ENCODE measurements at regions not wholly inside any gene's neighbourhood (a gene's known extent, or its start where the extent isn't known, plus 50 kb on each side); places are given as distances from the start of the nearest gene placed in this dataset.

DNA sequence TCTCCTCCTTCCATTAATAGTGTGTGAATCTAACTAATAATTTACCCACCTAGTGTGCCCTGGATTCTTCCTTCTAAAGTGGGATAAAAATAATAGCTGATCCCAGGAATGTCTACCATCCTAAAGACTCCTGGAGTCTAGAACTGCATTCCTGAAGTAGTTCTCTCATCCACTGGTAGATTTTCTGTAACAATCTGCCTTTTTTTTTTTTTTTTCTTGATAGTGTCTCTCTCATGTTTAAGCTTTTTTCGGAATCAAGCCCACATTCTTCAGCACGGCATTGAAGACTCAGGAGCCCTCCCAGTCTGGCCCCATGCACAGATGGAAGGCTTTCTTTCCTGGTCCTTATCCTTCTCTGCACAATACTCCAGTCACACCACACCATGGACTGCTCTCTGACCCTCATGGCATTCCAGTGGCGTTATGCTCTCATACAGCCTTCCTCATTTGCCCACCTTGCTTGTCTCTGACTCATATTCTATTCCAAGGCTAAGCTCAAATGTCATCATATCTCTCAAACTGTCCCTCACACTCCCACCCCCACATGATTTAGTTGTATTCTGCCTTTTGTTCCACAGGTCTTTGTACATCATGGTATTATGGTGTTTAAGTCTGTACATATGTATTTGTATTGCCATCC lies 68.7 kb upstream of the FRY start:
- no peak for DNase-seq (ENCODE audit: low read depth)

DNA sequence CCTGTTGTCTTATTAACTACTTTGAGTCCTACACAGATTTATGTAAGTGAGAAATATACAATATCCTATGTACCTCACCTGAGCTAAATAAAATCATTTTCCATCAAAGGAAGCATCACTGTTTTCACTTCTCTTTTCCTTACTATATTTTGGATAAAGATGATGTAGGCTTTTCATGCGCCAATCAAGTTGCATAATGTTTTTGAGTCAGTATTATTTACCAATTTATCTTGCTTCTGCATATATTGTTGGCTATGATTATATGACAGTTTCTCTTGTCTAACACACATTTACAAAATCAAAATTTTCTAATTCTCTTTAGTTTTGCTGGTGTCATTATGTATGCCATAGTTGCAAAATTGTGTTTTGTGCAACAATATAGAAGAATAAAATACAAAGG lies 67.9 kb upstream of the FRY start:
- DNase-seq (ENCODE audit: low read depth): no peak

DNA sequence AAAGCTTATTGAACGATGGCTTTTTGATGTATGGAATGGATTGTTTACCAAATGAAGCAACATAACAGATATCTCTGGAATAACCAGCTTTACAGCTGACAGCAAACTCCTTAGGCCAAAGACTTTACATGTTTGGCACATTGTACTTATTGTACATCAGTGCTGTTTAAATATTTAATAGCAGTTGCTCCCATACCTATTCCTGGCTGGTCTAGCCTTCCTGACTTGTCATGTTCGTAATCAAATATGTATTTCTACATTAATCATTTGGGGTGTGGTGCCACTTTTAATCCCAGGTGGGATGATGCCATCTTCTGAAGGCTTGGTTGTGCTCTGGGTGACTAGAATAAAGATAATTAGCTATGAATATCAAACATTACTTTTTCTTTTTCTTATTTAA lies 67.4 kb upstream of the FRY start:
- no peak for DNase-seq (ENCODE audit: low read depth)

DNA sequence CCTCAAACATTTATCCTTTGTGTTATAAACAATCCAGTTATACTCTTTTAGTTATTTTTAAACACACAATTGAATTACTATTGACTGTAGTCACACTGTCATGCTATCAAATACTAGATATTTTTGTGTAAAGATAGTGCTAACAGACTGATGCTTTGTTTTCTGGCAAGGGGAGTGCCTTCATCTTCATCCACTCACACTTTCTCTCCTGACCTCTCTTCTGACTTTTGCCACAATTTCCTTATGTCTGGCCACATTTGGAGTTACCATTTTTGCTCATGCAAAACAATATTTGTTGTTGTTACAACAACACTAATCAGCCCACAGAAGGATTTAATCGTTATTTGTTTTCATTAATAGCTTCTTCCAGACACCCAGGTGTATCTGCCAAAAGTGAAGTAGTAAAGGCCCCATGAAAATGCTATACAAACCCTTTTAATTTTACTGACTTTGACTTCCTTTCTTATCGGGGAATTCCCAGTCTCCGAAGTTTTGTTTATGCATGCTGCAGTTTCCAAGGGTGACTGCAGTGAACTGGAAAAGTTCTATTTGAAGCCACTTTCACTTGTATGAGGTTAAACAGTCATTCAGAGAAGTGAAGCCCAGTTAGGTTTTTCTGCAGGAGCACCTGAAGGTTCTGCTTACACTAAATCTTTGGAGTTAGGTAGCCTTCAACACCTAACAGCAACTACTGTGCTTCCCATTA lies 66.1 kb upstream of the FRY start:
- DNase-seq (ENCODE audit: low read depth): no peak

DNA sequence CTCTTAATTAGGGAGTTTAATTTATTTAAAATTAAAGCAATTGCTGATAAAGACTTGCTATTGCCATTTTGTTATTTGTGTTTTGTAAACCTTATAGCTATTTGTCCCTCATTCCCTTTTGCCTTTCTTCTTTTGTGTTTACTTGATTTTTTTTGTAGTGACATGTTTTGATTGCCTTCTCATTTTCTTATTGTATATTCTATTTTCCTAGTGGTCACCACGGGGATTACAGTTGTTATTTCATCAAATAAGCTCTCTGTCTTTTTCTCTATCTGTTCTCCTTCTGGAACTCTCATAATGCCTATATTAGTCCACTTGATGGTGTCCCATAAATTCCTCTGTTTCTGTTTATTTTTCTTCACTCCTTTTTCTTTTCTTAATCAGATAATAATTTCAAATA lies 64.4 kb upstream of the FRY start:
- no peak for DNase-seq (ENCODE audit: low read depth)

DNA sequence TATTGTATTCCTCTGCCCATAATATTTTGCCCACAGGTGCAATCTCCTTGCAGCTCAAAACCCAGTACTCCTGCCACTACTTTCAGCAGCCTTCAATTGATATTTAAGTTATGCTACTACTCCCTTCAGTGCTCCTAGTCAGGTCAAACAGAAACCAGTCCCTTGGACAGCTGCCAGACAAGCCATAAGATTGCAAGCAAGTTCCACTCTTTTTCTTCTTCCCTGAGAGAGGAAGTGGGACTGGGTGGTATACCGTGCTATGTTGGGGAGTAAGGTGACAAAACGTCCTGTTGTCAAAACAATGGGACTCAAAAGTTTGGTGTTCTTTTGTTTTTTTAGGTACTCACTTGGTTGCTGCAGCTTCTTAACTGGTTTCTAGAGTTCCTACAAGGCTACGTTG lies 63.1 kb upstream of the FRY start:
- no peak for DNase-seq (ENCODE audit: low read depth)

DNA sequence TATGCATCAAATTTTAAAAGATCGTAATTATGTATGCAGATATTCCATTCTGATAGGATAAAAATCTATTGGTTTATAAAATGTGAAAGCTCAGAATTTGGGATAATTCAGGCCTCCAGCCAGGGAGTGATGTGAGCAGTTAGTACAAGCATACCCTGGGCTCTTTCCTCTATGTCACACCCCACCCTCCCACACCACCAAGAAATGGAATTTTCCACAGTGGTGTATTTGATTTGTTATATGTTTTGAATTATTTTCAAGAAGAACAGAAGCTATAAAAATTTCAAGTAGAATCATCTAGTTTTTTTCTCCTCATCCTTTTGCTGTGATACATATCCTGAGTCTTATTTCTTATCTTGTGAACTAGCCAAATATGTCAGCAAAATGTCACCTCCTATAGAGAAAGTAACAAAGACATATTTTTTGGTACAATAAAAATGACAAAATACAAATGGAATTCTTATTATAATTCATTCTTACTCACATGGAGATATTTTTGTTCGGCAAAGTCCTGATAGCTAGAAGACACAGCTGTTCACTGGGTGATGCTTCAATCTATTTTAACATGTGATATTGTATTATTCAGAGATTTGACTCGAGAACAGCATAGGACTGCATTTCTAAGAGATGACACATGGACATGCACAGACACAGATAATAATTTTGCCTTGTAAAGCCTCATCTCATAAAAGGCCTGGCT lies 61.2 kb upstream of the FRY start:
- DNase-seq (ENCODE audit: low read depth): peak; percentile 66

DNA sequence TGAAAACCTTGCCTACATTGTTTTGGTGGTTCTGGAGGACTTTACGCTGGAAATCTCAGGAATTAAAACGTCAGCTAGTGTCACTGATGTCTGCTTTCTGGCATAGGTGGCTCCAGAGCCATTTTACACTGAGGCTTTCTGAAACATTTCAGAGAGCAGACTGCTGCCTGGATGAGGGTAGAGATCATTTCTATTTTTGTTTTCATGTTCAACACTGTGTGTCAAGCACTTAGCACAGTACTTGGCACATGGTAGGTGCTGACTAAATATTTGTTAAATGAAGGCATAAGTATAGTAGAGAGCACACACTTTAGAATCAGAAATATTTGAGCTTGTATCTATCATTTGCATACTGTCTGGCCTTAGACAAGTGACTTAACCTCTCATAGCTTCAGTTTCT lies 59.1 kb upstream of the FRY start:
- DNase-seq (ENCODE audit: low read depth): no peak

DNA sequence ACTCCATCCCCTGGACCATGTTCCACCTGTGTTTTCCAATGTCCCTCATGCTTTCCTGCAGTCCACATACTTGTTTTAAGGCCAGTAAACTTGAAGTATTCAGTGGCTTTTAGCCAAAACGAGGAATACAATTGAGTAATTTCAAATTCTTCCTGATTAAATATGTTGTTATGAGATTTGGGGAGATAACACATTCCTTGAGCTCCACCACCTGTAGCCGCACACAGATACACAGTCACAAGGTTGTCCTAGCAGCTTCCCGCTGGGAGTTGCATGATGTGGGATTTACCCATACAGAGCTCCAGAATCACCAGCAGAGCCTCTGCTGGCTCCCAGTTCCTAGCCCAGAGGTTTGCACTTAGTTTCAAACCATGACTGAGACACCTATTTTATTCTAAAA lies 53.6 kb upstream of the FRY start:
- DNase-seq (ENCODE audit: low read depth): no peak

DNA sequence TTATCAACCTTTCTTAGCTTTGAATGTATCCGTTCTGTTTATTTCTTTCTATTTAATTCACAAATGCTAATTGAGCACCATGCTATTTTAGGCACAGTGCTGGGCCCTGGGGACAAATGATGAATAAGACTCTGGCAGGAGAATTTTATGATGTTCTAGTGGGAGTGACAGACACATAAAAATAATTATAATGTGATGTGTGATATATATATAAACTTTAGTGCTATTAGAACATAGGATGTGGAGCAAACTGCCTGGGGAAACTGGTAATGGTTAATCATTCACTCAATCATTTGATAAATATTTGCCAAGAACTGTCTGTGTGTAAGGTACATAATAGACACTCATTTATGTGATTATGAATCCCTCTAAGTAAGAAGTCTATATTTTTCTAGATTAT lies 50.7 kb upstream of the FRY start:
- no peak for DNase-seq (ENCODE audit: low read depth)
